GM12873 (cell line): ENCODE measurements at regions not wholly inside any gene's neighbourhood (a gene's known extent, or its start where the extent isn't known, plus 50 kb on each side); places are given as distances from the start of the nearest gene placed in this dataset.

Experiments
- TF ChIP-seq, protein P1 (sequence below): IDR thresholded peaks from 2 replicates; pipeline ENCODE4 v1.5.1; 2012; ENCODE audit warnings: low read depth, mild to moderate bottlenecking, moderate library complexity, low read length, control low read depth; ENCODE audit not compliant: insufficient read depth; ENCODE audit errors: missing control alignments

DNA sequence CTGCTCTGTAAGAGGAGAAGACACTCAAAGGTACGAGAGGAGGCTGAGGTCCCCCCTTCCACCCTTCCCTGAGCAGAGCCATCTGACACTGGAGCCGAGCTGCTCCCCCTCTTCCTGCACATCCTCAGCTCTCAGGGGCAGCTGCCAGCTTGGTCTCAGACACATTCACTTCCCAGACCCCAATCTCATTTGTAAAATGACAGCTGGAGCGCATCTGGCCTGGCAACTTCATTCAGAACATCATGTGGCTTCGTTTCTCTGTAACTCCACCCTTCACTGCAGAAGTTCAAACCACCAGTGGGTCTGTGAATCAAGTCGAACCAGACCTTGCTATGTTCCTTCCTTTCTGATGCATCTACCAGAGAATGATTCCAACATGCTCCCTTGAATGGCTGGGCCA is 145.6 kb upstream of the CDH4 start:
- TF ChIP-seq, protein P1, sequence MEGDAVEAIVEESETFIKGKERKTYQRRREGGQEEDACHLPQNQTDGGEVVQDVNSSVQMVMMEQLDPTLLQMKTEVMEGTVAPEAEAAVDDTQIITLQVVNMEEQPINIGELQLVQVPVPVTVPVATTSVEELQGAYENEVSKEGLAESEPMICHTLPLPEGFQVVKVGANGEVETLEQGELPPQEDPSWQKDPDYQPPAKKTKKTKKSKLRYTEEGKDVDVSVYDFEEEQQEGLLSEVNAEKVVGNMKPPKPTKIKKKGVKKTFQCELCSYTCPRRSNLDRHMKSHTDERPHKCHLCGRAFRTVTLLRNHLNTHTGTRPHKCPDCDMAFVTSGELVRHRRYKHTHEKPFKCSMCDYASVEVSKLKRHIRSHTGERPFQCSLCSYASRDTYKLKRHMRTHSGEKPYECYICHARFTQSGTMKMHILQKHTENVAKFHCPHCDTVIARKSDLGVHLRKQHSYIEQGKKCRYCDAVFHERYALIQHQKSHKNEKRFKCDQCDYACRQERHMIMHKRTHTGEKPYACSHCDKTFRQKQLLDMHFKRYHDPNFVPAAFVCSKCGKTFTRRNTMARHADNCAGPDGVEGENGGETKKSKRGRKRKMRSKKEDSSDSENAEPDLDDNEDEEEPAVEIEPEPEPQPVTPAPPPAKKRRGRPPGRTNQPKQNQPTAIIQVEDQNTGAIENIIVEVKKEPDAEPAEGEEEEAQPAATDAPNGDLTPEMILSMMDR = no peak

- TF ChIP-seq, protein P1 = no peak
These were observed 142.7 kb upstream of the CDH4 start for GRCh38 chr20:61109221-61109805.

GRCh38 chr20:61112515-61112914 is 139.5 kb upstream of the CDH4 start:
- TF ChIP-seq, protein P1 = no peak

GRCh38 chr20:61113731-61114130 is 138.3 kb upstream of the CDH4 start:
- TF ChIP-seq, protein P1 = no peak

DNA sequence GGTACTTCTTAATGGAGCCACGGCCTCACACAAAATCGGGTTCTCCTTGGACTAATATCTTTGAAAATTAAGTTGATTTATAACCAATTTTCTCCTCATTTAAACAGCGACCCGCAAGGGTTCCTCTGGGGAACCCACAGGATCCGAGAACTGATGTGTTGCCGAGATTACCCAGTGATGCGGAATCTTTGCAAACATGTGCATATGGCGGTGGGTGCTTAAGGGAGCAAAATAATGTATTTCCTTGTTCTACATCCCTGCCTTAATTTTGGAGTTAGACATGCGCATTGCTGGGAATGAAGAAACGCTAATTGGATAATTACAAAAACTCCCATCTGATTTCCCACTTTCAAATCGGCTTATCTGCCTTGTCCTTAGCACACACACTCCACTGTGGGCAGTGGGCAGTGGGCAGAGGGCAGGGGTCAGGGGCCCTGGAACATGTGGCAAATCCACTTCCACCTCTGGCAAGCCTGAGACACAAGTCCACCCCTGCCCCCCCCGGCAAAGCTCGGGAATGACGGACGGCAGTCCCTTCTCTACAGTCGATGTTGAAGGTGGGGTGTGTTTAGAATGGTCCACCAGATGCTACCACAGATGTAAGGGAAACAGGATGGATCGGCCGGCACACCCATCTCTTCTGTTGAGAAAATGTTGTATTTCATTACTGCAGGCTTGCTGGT is 137.4 kb upstream of the CDH4 start:
- TF ChIP-seq, protein P1 = no peak

GRCh38 chr20:61115364-61116065 is 136.5 kb upstream of the CDH4 start:
- TF ChIP-seq, protein P1 = no peak

DNA sequence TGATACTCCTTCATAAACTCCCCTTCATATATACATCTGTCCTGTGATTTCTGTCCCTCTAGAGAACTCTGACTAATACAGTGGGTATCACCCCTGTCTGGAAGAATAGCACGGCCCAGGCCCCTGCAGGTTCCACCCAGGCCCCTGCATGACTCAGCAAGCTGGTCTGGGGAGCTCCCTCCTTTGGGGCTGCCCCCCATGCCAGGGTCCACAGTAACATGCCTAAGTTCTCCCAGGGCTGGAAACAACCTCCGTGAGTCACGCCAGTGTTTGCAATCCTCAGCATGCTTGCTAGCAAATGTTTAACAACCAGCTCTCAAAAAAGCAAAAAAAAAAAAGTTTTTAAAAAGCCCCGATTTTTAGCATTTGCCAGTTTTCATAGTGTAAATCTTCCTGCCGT is 134.3 kb upstream of the CDH4 start:
- TF ChIP-seq, protein P1 = no peak
